HG02852 (cell line): ENCODE measurements at regions not wholly inside any gene's neighbourhood (a gene's known extent, or its start where the extent isn't known, plus 50 kb on each side); places are given as distances from the start of the nearest gene placed in this dataset.
"Not testable (repeated sequence)": the region's sequence is repeated elsewhere in the genome, so short reads cannot be mapped to it uniquely, and the experiment has no call there.

ENCODE experiments used
- ATAC-seq: cut with Tn5 transposase; IDR thresholded peaks from one replicate; pipeline ENCODE4 v1.9.1; 2021; ENCODE audit warnings: mild to moderate bottlenecking, moderate library complexity; ENCODE audit not compliant: unreplicated experiment

- no peak for ATAC-seq
These were observed 1046.9 kb downstream of the TYW1 start for GRCh38 chr7:68043546-68043945.

- no peak for ATAC-seq
These were observed 1054.0 kb downstream of the TYW1 start for GRCh38 chr7:68050627-68051026.

- no peak for ATAC-seq
These were observed 1061.4 kb downstream of the TYW1 start for GRCh38 chr7:68058014-68058413.

GRCh38 chr7:68063171-68063570 is 1066.5 kb downstream of the TYW1 start:
- no peak for ATAC-seq

GRCh38 chr7:68065581-68065980 is 1068.9 kb downstream of the TYW1 start:
- no peak for ATAC-seq

GRCh38 chr7:68067845-68068244 is 1071.2 kb downstream of the TYW1 start:
- ATAC-seq: no peak

GRCh38 chr7:68070992-68071391 is 1074.4 kb downstream of the TYW1 start:
- ATAC-seq: no peak

- ATAC-seq: no peak
These were observed 1077.1 kb downstream of the TYW1 start for GRCh38 chr7:68073701-68074100.

GRCh38 chr7:68074242-68074641 is 1077.6 kb downstream of the TYW1 start:
- ATAC-seq: no peak

- ATAC-seq: no peak
These were observed 1081.6 kb downstream of the TYW1 start for GRCh38 chr7:68078157-68078710.

- not testable (repeated sequence) for ATAC-seq
These were observed 1085.7 kb downstream of the TYW1 start for GRCh38 chr7:68082066-68082960.

- not testable (repeated sequence) for ATAC-seq
These were observed 1086.5 kb downstream of the TYW1 start for GRCh38 chr7:68082961-68083657.

GRCh38 chr7:68087401-68087800 is 1090.8 kb downstream of the TYW1 start:
- no peak for ATAC-seq

- ATAC-seq: no peak
These were observed 1092.2 kb downstream of the TYW1 start for GRCh38 chr7:68088879-68089278.

GRCh38 chr7:68090256-68090655 is 1093.6 kb downstream of the TYW1 start:
- ATAC-seq: not testable (repeated sequence)

- ATAC-seq: no peak
These were observed 1106.7 kb downstream of the TYW1 start for GRCh38 chr7:68103319-68103718.

GRCh38 chr7:68107261-68107660 is 1110.6 kb downstream of the TYW1 start:
- ATAC-seq: no peak

- no peak for ATAC-seq
These were observed 1111.3 kb downstream of the TYW1 start for GRCh38 chr7:68107968-68108367.

- no peak for ATAC-seq
These were observed 1112.7 kb downstream of the TYW1 start for GRCh38 chr7:68109299-68109698.

GRCh38 chr7:68119411-68119810 is 1122.8 kb downstream of the TYW1 start:
- no peak for ATAC-seq

GRCh38 chr7:68121056-68121455 is 1124.4 kb downstream of the TYW1 start:
- ATAC-seq: no peak

GRCh38 chr7:68121655-68122054 is 1125.0 kb downstream of the TYW1 start:
- ATAC-seq: no peak
